B cell (primary cell): ENCODE measurements at regions not wholly inside any gene's neighbourhood (a gene's known extent, or its start where the extent isn't known, plus 50 kb on each side); places are given as distances from the start of the nearest gene placed in this dataset.

Experiments
- ATAC-seq: fragments of 200-7000 bp; cut with Tn5 transposase; one replicate; pipeline ENCODE4 v1.10.0; 2021; ENCODE audit warnings: low read depth, mild to moderate bottlenecking, moderate number of reproducible peaks, moderate library complexity
- CTCF ChIA-PET: fragments of 350-600 bp; sonication (Branson Sonifier 250); formaldehyde crosslinking; loops from one replicate; lab custom pipeline; 2021; ENCODE audit warnings: antibody characterized with exemption, inconsistent platforms; lab: Charles Lee
- POLR2A ChIA-PET: fragments of 350-600 bp; sonication (Branson Sonifier 250); formaldehyde crosslinking; loops from one replicate; lab custom pipeline; 2021; ENCODE audit warnings: antibody characterized with exemption; lab: Charles Lee
- DNase-seq: peaks from one replicate; pipeline ENCODE4 v3.0.0; 2013
- H2AFZ ChIP-seq: 2 replicates; pipeline ENCODE4 v1.6.1; 2012; ENCODE audit warnings: mild to moderate bottlenecking, low read depth, low read length; ENCODE audit not compliant: insufficient read depth, poor library complexity, severe bottlenecking
- H3K27ac ChIP-seq, 2 donors: 1 replicate in 1 of 2; 2 replicates in 1 of 2; pipeline ENCODE4 v1.5.1; 2012 to 2013; ENCODE audit warnings: low read length in 2 of 2, mild to moderate bottlenecking in 2 of 2, moderate library complexity in 1 of 2
- H3K27me3 ChIP-seq, 4 experiments: fragments of 200-600 bp in 1 of 4; sonication (generic) in 1 of 4; replicated peaks in 1 of 4; 1 replicate in 2 of 4; 2 replicates in 2 of 4; pipeline versions ENCODE4 v1.6.1 to v1.7.0; 2013 to 2016; ENCODE audit warnings: low read length in 3 of 4, mild to moderate bottlenecking in 2 of 4, mixed read lengths in 1 of 4, moderate library complexity in 1 of 4; ENCODE audit not compliant: insufficient read depth in 4 of 4, control insufficient read depth in 3 of 4; ENCODE audit errors: control extremely low read depth in 1 of 4
- H3K36me3 ChIP-seq, 2 experiments: replicated peaks in 1 of 2; 1 replicate in 1 of 2; 2 replicates in 1 of 2; pipeline versions ENCODE4 v1.6.1 to v1.7.1; 2013; ENCODE audit warnings: low read length in 1 of 2; ENCODE audit not compliant: insufficient read depth in 2 of 2, control insufficient read depth in 1 of 2; ENCODE audit errors: control extremely low read depth in 1 of 2, extremely low read depth in 1 of 2
- H3K4me1 ChIP-seq, 2 donors: fragments of 200-600 bp in 1 of 2; sonication (generic) in 1 of 2; 1 replicate in 1 of 2; 2 replicates in 1 of 2; pipeline versions ENCODE4 v1.5.1 to v1.6.1; 2013 to 2017; ENCODE audit warnings: low read length in 2 of 2; ENCODE audit not compliant: control insufficient read depth in 2 of 2, insufficient read depth in 2 of 2
- H3K4me2 ChIP-seq: replicated peaks from 2 replicates; pipeline ENCODE3; 2012; ENCODE audit warnings: mild to moderate bottlenecking, low read depth, low read length; ENCODE audit not compliant: poor library complexity, severe bottlenecking
- H3K4me3 ChIP-seq, 5 experiments: fragments of 200-600 bp in 1 of 5; sonication (generic) in 1 of 5; 1 replicate in 3 of 5; 2 replicates in 2 of 5; pipeline versions ENCODE4 v1.5.1 to v1.7.0; 2011 to 2016; ENCODE audit warnings: low read length in 4 of 5, mild to moderate bottlenecking in 4 of 5, low read depth in 2 of 5, control low read depth in 1 of 5, moderate library complexity in 1 of 5; ENCODE audit not compliant: insufficient read depth in 1 of 5; ENCODE audit errors: control extremely low read depth in 1 of 5, extremely low read depth in 1 of 5
- H3K79me2 ChIP-seq: fragments of 200-600 bp; sonication (generic); one replicate; pipeline ENCODE4 v1.6.0; 2016; ENCODE audit warnings: low read length; ENCODE audit not compliant: control insufficient read depth, insufficient read depth
- H3K9ac ChIP-seq: fragments of 200-600 bp; sonication (generic); 2 replicates; pipeline ENCODE4 v1.6.1; 2017; ENCODE audit warnings: mild to moderate bottlenecking, low read length, moderate library complexity
- H3K9me3 ChIP-seq, 3 donors: one replicate each; pipeline versions ENCODE4 v1.6.1 to v1.7.1; 2013; ENCODE audit warnings: low read length in 2 of 3; ENCODE audit not compliant: control insufficient read depth in 2 of 3, insufficient read depth in 1 of 3; ENCODE audit errors: control extremely low read depth in 1 of 3
- H4K20me1 ChIP-seq: 2 replicates; pipeline ENCODE4 v1.6.0; 2012; ENCODE audit warnings: mild to moderate bottlenecking, low read length; ENCODE audit not compliant: insufficient read depth, control insufficient read depth, poor library complexity, severe bottlenecking
- H3K27ac Mint-ChIP-seq: one replicate; pipeline ENCODE4 v1.8.0; 2021; ENCODE audit warnings: mixed read lengths
- H3K27me3 Mint-ChIP-seq: one replicate; pipeline ENCODE4 v1.8.0; 2021; ENCODE audit warnings: mixed read lengths
- H3K4me1 Mint-ChIP-seq: one replicate; pipeline ENCODE4 v1.8.0; 2021; ENCODE audit warnings: mixed read lengths
- H3K4me3 Mint-ChIP-seq: one replicate; pipeline ENCODE4 v1.8.0; 2021; ENCODE audit warnings: mixed read lengths
- H3K9me3 Mint-ChIP-seq: one replicate; pipeline ENCODE4 v1.8.0; 2022; ENCODE audit warnings: mixed read lengths; ENCODE audit not compliant: insufficient read depth
- EZH2 ChIP-seq: IDR thresholded peaks from 2 replicates; pipeline ENCODE4 v1.6.1; 2012; ENCODE audit warnings: borderline replicate concordance, low read depth, mild to moderate bottlenecking, moderate library complexity, low read length; ENCODE audit not compliant: insufficient read depth, poor library complexity, severe bottlenecking
- WGBS: methylation state at CpG from one replicate; pipeline ENCODE4 v1.1.5; 2013; ENCODE audit warnings: missing lambda C conversion rate; ENCODE audit not compliant: insufficient coverage; 5-methylcytosine and 5-hydroxymethylcytosine counted together
- intact Hi-C: fragments of 100-400 bp; cut with micrococcal nuclease; formaldehyde crosslinking; loops from one replicate; pipeline ENCODE4 v1.10.0; 2022
- TF ChIP-seq, protein P1 (sequence below): fragments of 200-600 bp; IDR thresholded peaks from one replicate; pipeline ENCODE4 v1.8.0; 2022; ENCODE audit warnings: antibody characterized with exemption, mild to moderate bottlenecking

DNA sequence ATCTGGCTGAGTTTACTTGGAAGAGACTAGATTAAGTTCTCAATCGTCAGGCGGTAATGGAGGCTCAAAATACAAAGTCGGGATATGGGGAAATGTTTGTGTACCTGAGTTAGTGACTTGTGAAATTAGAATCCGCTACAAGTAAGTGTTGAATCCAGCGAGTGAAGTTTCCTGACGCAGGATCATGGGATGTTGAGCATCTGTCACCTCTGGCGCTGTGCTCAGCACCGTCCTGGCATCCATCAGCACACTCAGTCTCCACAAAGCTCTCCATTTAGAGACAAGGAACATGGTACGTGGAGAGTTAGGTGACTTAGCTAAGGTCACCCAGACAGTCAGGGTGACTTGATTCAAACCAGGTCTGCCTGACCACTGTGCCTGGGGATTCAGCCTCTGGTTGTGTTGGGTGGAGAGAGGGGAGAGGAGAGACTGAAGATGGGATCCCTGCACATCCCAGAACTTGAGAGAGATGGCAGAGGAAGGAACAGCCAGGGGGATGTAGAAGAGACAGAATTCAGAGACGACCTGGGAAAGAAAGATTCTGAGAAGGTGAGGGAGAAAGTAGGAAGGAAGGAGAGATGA is 251.2 kb downstream of the ACKR3 start:
- no peak for TF ChIP-seq EZH2
- TF ChIP-seq, protein P1, sequence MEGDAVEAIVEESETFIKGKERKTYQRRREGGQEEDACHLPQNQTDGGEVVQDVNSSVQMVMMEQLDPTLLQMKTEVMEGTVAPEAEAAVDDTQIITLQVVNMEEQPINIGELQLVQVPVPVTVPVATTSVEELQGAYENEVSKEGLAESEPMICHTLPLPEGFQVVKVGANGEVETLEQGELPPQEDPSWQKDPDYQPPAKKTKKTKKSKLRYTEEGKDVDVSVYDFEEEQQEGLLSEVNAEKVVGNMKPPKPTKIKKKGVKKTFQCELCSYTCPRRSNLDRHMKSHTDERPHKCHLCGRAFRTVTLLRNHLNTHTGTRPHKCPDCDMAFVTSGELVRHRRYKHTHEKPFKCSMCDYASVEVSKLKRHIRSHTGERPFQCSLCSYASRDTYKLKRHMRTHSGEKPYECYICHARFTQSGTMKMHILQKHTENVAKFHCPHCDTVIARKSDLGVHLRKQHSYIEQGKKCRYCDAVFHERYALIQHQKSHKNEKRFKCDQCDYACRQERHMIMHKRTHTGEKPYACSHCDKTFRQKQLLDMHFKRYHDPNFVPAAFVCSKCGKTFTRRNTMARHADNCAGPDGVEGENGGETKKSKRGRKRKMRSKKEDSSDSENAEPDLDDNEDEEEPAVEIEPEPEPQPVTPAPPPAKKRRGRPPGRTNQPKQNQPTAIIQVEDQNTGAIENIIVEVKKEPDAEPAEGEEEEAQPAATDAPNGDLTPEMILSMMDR = no peak
- Histone ChIP-seq H3K9me3 (peaks cover 0 to 7% (median 0%) of the 10 kb centered on the region in 3 donors), H3K4me2 (no peak overlapping the region), H2AFZ (no peak overlapping the region), H3K27ac (no peak overlapping the region), H3K9ac (no peak overlapping the region), H3K4me3 (no peak overlapping the region), H4K20me1 (no peaks in the 10 kb centered on the region), H3K27me3 (no peaks in the 10 kb centered on the region), H3K36me3 (no peaks in the 10 kb centered on the region), H3K4me1 (no peaks in the 10 kb centered on the region), H3K79me2 (no peaks in the 10 kb centered on the region)
- no peaks in the 10 kb centered on the region for H3K27me3 Mint-ChIP-seq
- no peaks in the 10 kb centered on the region for H3K4me1 Mint-ChIP-seq
- intact Hi-C loops = no loop called here
- H3K9me3 Mint-ChIP-seq = peaks cover 3% of the 10 kb centered on the region
- H3K4me3 Mint-ChIP-seq = no peak overlapping the region
- no peak overlapping the region for H3K27ac Mint-ChIP-seq
- 94% methylated on average over 10 of the region's 10 CpGs for WGBS
- ATAC-seq (no peak), DNase-seq (no peak)
- POLR2A ChIA-PET = no interaction called here
- CTCF ChIA-PET = no interaction called here

DNA sequence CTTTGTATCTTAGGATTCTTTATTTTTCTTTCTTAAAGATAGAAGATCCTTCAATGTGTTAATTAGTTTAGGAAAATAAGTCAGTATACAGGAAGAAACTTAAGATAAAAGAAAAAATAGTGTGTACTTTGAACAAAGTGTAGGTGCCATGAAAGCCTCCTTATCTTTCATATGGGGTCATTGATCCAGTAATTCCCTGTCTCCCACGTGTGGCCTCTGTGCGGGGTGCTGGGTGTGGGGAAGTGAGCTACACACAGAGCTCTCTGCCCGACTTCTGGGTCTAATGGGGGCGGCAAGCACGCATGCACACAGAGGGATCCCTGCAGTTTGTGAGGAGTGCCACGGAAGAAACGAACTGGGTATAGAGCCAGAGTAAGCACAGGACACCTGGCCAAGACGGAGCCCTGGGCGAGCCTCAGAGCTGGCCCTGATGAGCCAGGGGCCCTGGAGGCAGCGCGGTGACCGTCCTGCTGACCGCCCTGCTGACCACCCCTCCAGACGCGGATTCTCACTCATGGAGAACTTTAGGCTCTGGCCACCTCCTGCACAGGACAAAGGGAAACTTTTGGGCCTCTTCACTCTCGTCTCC is 253.5 kb downstream of the ACKR3 start:
- H2AFZ ChIP-seq = no peak overlapping the region
- no peak overlapping the region for H3K4me3 ChIP-seq
- ATAC-seq (no peak), DNase-seq (no peak)
- no peaks in the 10 kb centered on the region for H3K36me3 ChIP-seq
- peaks cover 3% of the 10 kb centered on the region for H3K9me3 Mint-ChIP-seq
- H3K4me2 ChIP-seq = no peak overlapping the region
- H3K27ac ChIP-seq = no peak overlapping the region
- H4K20me1 ChIP-seq = no peaks in the 10 kb centered on the region
- WGBS = 87% methylated on average over 16 of the region's 16 CpGs
- POLR2A ChIA-PET = no interaction called here
- intact Hi-C loops = no loop called here
- H3K4me1 ChIP-seq = no peaks in the 10 kb centered on the region
- H3K27me3 ChIP-seq = no peaks in the 10 kb centered on the region
- no peaks in the 10 kb centered on the region for H3K79me2 ChIP-seq
- H3K27me3 Mint-ChIP-seq = no peaks in the 10 kb centered on the region
- H3K27ac Mint-ChIP-seq = no peak overlapping the region
- CTCF ChIA-PET = no interaction called here
- TF ChIP-seq EZH2 = no peak
- TF ChIP-seq, protein P1 = no peak
- H3K4me1 Mint-ChIP-seq = no peaks in the 10 kb centered on the region
- H3K4me3 Mint-ChIP-seq = no peak overlapping the region
- peaks cover 0 to 4% (median 0%) of the 10 kb centered on the region in 3 donors for H3K9me3 ChIP-seq
- H3K9ac ChIP-seq = no peak overlapping the region
